ENCODE measurements at regions not wholly inside any gene's neighbourhood (a gene's known extent, or its start where the extent isn't known, plus 50 kb on each side); places are given as distances from the start of the nearest gene placed in this dataset.

GRCh38 chr5:118461436-118461835 lies 526.9 kb downstream of the DTWD2 start:
- H3K27me3 Mint-ChIP-seq (ENCODE audit: low read depth), result no peaks in the 10 kb centered on the region

GRCh38 chr5:118459490-118459889 lies 528.9 kb downstream of the DTWD2 start:
- no peaks in the 10 kb centered on the region for H3K27me3 Mint-ChIP-seq (ENCODE audit: low read depth)
- TF ChIP-seq, protein P1, sequence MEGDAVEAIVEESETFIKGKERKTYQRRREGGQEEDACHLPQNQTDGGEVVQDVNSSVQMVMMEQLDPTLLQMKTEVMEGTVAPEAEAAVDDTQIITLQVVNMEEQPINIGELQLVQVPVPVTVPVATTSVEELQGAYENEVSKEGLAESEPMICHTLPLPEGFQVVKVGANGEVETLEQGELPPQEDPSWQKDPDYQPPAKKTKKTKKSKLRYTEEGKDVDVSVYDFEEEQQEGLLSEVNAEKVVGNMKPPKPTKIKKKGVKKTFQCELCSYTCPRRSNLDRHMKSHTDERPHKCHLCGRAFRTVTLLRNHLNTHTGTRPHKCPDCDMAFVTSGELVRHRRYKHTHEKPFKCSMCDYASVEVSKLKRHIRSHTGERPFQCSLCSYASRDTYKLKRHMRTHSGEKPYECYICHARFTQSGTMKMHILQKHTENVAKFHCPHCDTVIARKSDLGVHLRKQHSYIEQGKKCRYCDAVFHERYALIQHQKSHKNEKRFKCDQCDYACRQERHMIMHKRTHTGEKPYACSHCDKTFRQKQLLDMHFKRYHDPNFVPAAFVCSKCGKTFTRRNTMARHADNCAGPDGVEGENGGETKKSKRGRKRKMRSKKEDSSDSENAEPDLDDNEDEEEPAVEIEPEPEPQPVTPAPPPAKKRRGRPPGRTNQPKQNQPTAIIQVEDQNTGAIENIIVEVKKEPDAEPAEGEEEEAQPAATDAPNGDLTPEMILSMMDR (conservative IDR thresholded peaks at IDR 0.05), result no peak
- no peak overlapping the region for H3K4me3 Mint-ChIP-seq
- H3K4me1 Mint-ChIP-seq, result peaks cover 14% of the 10 kb centered on the region
- DNase-seq (ENCODE audit: low read depth, low spot score), result no peak
- peaks cover 3% of the 10 kb centered on the region for H3K36me3 Mint-ChIP-seq (ENCODE audit: low read depth)
- peaks cover 4% of the 10 kb centered on the region for H3K9me3 Mint-ChIP-seq
- no peak overlapping the region for H3K27ac Mint-ChIP-seq (ENCODE audit: unreplicated experiment)

More at GRCh38 chr5:118461436-118461835, 526.9 kb downstream of the DTWD2 start:
- DNase-seq (ENCODE audit: low read depth, low spot score), result no peak
- H3K9me3 Mint-ChIP-seq, result no peaks in the 10 kb centered on the region
- TF ChIP-seq, protein P1 (conservative IDR thresholded peaks at IDR 0.05), result no peak
- H3K36me3 Mint-ChIP-seq (ENCODE audit: low read depth), result no peaks in the 10 kb centered on the region
- H3K27ac Mint-ChIP-seq (ENCODE audit: unreplicated experiment), result peak overlapping the region; percentile 37
- H3K4me1 Mint-ChIP-seq, result peaks cover 14% of the 10 kb centered on the region
- H3K4me3 Mint-ChIP-seq, result peak overlapping the region; percentile 2

DNA sequence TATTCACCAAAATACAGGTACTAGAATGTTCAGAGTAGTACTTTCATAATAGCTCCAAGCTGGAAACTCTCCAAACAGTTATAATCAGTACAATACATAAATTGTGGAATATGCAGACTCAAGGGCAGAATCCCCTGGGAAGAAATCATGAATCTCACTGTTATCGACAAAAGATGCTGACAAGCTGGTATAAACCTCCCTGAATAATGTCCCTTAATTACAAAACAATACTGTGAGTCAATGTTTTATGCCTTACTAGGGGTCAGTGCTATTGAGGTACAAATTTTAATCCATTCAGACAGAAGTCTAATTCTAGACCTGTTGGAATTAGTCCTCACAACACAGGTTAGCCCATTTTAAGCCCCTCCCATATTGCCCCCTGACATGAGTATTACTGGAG lies 532.3 kb downstream of the DTWD2 start:
- Mint-ChIP-seq H3K4me1 (peaks cover 9% of the 10 kb centered on the region), H3K27ac (ENCODE audit: unreplicated experiment) (no peak overlapping the region), H3K9me3 (peaks cover 4% of the 10 kb centered on the region), H3K36me3 (ENCODE audit: low read depth) (peaks cover 3% of the 10 kb centered on the region), H3K4me3 (no peak overlapping the region), H3K27me3 (ENCODE audit: low read depth) (no peaks in the 10 kb centered on the region)
- DNase-seq (ENCODE audit: low read depth, low spot score), result no peak
- TF ChIP-seq, protein P1 (conservative IDR thresholded peaks at IDR 0.05), result no peak

DNA sequence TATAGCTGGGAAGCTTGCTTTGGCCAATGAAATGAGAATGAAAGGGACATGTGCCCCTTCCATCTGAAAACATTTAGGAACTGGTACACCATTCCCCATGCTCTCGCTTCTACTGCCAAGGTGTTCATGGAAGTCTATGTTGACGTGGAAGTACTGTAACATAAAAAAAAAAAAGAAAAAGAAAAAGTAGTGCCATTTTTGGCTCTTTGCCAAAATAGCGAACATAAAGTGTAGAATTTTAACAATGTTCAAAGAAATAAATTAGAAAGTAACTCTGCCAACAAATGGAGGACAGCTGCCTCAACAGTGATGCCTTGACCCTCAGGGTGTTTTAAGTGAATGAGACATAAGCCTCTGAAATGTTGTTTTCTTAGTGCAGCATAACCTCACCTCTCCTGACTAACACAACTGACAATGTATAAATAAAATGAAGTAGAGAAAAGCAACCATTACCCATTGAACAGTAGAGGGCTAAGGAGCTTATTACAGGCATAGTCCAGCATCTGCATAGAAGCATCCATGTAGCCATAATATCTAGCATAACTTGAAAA lies 536.6 kb downstream of the DTWD2 start:
- DNase-seq (ENCODE audit: low read depth, low spot score), result no peak

GRCh38 chr5:118450554-118451332 lies 537.6 kb downstream of the DTWD2 start:
- Mint-ChIP-seq H3K36me3 (ENCODE audit: low read depth) (peaks cover 3% of the 10 kb centered on the region), H3K9me3 (peaks cover 4% of the 10 kb centered on the region), H3K4me1 (peaks cover 12% of the 10 kb centered on the region), H3K27ac (ENCODE audit: unreplicated experiment) (no peak overlapping the region), H3K27me3 (ENCODE audit: low read depth) (no peaks in the 10 kb centered on the region), H3K4me3 (no peak overlapping the region)
- TF ChIP-seq, protein P1 (conservative IDR thresholded peaks at IDR 0.05), result no peak
- no peak for DNase-seq (ENCODE audit: low read depth, low spot score)

More for the DNA sequence above, 536.6 kb downstream of the DTWD2 start:
- Mint-ChIP-seq H3K27ac (ENCODE audit: unreplicated experiment) (no peak overlapping the region), H3K4me1 (peaks cover 12% of the 10 kb centered on the region), H3K4me3 (no peak overlapping the region), H3K36me3 (ENCODE audit: low read depth) (peaks cover 3% of the 10 kb centered on the region), H3K9me3 (peaks cover 4% of the 10 kb centered on the region), H3K27me3 (ENCODE audit: low read depth) (no peaks in the 10 kb centered on the region)
- TF ChIP-seq, protein P1 (conservative IDR thresholded peaks at IDR 0.05), result no peak

Data from neural crest cell (in vitro differentiated cells).